Kidney (tissue), 13 donors: ENCODE measurements at regions not wholly inside any gene's neighbourhood (a gene's known extent, or its start where the extent isn't known, plus 50 kb on each side); places are given as distances from the start of the nearest gene placed in this dataset.

ENCODE experiments used
- DNase-seq, 5 donors: peaks; one replicate each; pipeline ENCODE4 v3.0.0-alpha.2; 2013 to 2020
- FAIRE-seq: peaks from 2 replicates; lab custom pipeline; 2012; peaks lifted over from hg19 to GRCh38; lab: Jason Lieb, UNC
- H3K27ac ChIP-seq, 2 donors: one replicate each; pipeline ENCODE4 v1.7.0; 2013; ENCODE audit warnings: low read depth in 2 of 2, low read length in 2 of 2, inconsistent platforms in 1 of 2
- H3K27me3 ChIP-seq: one replicate; pipeline ENCODE4 v1.7.1; 2013; ENCODE audit warnings: low read length, inconsistent platforms; ENCODE audit not compliant: control insufficient read depth, insufficient read depth
- H3K36me3 ChIP-seq, 3 donors: one replicate each; pipeline versions ENCODE4 v1.7.0 to v1.7.1; 2013; ENCODE audit warnings: low read length in 3 of 3, control low read depth in 1 of 3, inconsistent platforms in 1 of 3; ENCODE audit not compliant: insufficient read depth in 3 of 3, control insufficient read depth in 2 of 3
- H3K4me1 ChIP-seq, 3 donors: one replicate each; pipeline versions ENCODE4 v1.7.0 to v1.7.1; 2013; ENCODE audit warnings: low read length in 3 of 3, inconsistent platforms in 1 of 3, low read depth in 1 of 3; ENCODE audit not compliant: control insufficient read depth in 2 of 3, insufficient read depth in 2 of 3
- H3K4me3 ChIP-seq, 3 donors: one replicate each; pipeline versions ENCODE4 v1.7.0 to v1.8.1; 2013; ENCODE audit warnings: low read length in 3 of 3, control low read depth in 1 of 3, inconsistent platforms in 1 of 3
- H3K9ac ChIP-seq, 3 donors: one replicate each; pipeline versions ENCODE4 v1.7.0 to v1.7.1; 2013; ENCODE audit warnings: low read length in 3 of 3, control low read depth in 1 of 3, inconsistent platforms in 1 of 3
- H3K9me3 ChIP-seq, 3 donors: one replicate each; pipeline versions ENCODE4 v1.7.0 to v1.7.1; 2013; ENCODE audit warnings: low read length in 3 of 3, control low read depth in 1 of 3, inconsistent platforms in 1 of 3; ENCODE audit not compliant: control insufficient read depth in 2 of 3, insufficient read depth in 1 of 3
- CTCF ChIP-seq: IDR thresholded peaks from 3 replicates; pipeline ENCODE4 v1.5.1; 2012; ENCODE audit warnings: mild to moderate bottlenecking, moderate library complexity, borderline replicate concordance; ENCODE audit not compliant: insufficient read depth; ENCODE audit errors: extremely low read depth
- intact Hi-C: fragments of 100-400 bp; cut with DNase I; formaldehyde crosslinking; loops from one replicate; pipeline ENCODE4 v1.11.1; 2022
- donor health status: control.
- donor health status: control.
- donor health status: control.
- donor health status: control.
- donor health status: control.
- donor health status: DM: yes; HTN: yes; CAD: no.
- donor health status: Normal renal cell carcinoma (clear cell type).

- no peaks in the 10 kb centered on the region for H3K36me3 ChIP-seq
- H3K4me3 ChIP-seq, result no peak overlapping the region
- no peak overlapping the region for H3K27ac ChIP-seq
- FAIRE-seq (no peak), DNase-seq (peak in 1 of 5 donors; percentile 63)
- no peaks in the 10 kb centered on the region for H3K27me3 ChIP-seq
- no peaks in the 10 kb centered on the region for H3K9me3 ChIP-seq
- no peaks in the 10 kb centered on the region for H3K4me1 ChIP-seq
- intact Hi-C loops, result no loop called here
- TF ChIP-seq CTCF, result no peak
- no peak overlapping the region for H3K9ac ChIP-seq
These were observed 156.0 kb downstream of the OLFM1 start for GRCh38 chr9:135243201-135244190.

- H3K4me3 ChIP-seq, result no peak overlapping the region
- H3K4me1 ChIP-seq, result no peaks in the 10 kb centered on the region
- no peaks in the 10 kb centered on the region for H3K9me3 ChIP-seq
- no peak overlapping the region for H3K27ac ChIP-seq
- DNase-seq, result peak in 1 of 5 donors; percentile 69
- TF ChIP-seq CTCF, result no peak
- no peak for FAIRE-seq
- H3K9ac ChIP-seq, result no peak overlapping the region
- intact Hi-C loops, result no loop called here
- no peaks in the 10 kb centered on the region for H3K36me3 ChIP-seq
- H3K27me3 ChIP-seq, result no peaks in the 10 kb centered on the region
These were observed 157.1 kb downstream of the OLFM1 start for GRCh38 chr9:135244271-135245221.

DNA sequence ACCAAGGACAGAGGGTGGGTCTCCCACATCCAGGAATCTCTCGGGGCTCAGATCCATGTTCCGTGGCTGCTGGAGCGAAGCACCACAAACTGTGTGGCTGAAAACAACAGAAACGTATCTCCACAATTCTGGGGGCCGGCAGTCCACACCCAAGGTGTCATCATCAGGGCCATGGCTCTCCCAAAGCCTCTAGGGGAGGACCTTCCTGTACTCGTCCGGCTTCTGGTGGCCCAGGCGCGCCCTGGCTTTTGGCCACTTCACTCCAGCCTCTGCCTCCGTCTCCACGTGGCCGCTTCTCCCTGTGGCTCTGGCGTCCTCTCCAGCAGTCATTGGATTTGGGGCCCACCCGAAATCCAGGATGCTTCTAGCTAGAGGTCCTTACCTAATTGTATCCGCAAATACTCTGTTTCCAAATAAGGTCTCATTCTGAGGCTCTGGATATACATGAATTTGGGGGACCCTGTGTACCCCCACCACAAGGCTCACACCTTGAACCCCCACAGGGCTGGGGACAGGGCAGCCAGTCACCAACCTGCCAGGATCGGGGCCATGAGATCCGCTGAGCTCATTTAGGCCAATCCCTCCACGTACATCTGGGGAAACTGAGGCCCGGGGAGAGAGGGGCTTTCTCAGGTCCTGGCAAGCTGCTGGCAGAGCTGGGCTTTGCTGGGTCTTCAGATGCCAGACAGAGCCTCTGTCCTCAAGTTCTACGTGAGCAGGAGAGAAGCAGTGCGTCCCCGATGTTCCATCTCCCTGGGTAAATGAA is 158.2 kb downstream of the OLFM1 start:
- H3K27me3 ChIP-seq, result no peaks in the 10 kb centered on the region
- H3K27ac ChIP-seq, result no peak overlapping the region
- no peak for FAIRE-seq
- H3K4me1 ChIP-seq, result no peaks in the 10 kb centered on the region
- no peak overlapping the region for H3K4me3 ChIP-seq
- no peak overlapping the region for H3K9ac ChIP-seq
- intact Hi-C loops, result no loop called here
- TF ChIP-seq CTCF, result no peak
- peak in 1 of 5 donors; percentile 59 for DNase-seq
- no peaks in the 10 kb centered on the region for H3K9me3 ChIP-seq
- H3K36me3 ChIP-seq, result no peaks in the 10 kb centered on the region
